Dermis microvascular lymphatic vessel endothelial cell (primary cell): ENCODE measurements at regions not wholly inside any gene's neighbourhood (a gene's known extent, or its start where the extent isn't known, plus 50 kb on each side); places are given as distances from the start of the nearest gene placed in this dataset.
A peak's percentile ranks its signal among the peaks of the same experiment; 100 is the strongest.

Experiments
- DNase-seq, 2 donors: peaks; one replicate each; pipeline versions ENCODE4 v3.0.0 to v3.0.0-alpha.2; 2010; ENCODE audit warnings: low read depth in 2 of 2

DNA sequence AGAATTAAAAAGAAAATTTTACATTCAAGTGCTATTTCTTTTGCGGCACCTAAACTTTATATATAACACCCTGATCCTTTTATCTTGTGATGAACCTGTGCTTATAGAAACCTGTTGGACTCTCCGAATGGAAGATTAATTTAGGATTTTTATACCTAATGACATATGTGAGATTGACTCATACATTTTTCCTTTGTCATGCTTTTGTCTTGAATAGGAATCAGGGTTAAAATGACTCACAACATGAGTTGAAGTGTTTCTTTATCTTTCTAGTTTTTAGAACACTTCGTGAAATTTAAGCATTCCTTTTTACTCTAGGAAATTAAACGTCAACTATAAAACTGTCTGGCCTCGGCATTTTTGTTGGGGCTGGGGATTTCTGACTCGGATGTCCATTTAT lies 378.9 kb downstream of the PCDH20 start:
- DNase-seq = no peak

DNA sequence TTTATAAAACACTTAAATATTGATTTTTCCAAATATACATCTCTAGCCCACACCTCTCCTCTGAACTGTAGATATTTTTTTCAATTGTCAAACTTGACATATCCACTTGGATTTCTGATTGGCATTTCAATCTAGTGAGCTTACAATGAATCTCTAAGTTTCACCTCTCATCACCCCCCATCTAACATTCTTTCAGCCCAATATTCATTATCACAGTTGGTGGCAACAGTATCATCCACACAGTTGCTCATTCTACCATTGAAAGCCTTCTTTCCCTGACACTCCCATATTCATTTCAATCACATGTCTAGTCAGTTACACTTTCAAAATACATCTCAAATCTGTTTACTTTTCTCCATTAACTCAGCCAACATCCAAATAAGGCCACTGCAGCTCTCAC lies 385.2 kb downstream of the PCDH20 start:
- no peak for DNase-seq

DNA sequence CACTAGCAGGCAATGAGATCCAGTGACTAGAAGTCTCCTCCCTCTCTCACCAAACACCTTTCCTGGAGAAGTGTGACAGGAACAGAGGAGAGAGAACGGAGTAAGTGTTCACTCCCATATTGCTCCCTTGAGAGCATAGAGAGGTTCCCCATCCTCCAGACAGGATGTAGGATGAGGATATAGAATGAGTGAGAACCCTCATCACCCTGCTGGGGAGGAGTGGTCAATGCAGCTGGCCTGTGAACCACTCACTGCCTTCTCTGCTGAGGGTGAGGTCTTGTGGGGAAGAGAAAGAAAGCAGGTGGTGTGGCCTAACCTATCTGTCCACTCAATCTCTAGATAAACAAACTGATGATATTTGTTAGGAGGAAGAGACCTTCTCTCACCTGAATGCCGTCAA lies 386.6 kb downstream of the PCDH20 start:
- DNase-seq = no peak

DNA sequence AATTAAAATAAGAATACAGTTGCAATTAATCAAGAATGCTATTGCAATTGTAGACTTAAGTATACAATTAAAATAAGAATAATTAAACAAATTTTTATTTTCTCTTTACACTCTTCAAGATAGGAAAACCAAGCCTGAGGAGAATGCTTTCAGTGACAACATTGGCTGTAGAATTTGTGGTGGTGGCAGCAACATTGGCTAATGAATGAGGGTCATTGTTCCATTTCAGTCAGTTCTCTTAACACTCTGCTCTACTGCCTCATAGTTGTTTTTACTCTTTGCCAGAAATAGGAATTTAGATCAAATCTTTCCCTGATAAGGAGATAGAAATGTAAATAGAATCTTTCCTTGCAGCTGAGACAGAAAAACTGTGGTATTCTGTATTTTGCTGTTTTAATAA lies 391.6 kb downstream of the PCDH20 start:
- DNase-seq = no peak

DNA sequence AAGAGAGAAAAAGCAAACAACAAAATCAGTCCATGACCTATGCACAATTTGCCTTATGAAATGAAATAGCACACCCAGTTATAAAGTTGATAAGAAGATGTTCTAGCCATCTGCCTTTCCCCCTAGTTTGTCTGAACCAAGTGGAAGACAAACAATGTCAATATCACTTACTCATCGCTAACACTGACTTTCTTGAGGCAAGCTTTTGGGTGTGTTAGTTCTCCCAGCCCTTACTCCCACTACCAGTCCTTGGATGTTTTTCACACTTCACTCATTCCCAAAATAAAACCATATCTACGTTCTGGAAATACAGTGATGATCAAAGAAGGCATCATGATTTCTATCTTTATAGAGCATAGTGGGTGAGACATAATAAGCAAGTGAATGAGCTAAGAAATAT lies 393.8 kb downstream of the PCDH20 start:
- no peak for DNase-seq

DNA sequence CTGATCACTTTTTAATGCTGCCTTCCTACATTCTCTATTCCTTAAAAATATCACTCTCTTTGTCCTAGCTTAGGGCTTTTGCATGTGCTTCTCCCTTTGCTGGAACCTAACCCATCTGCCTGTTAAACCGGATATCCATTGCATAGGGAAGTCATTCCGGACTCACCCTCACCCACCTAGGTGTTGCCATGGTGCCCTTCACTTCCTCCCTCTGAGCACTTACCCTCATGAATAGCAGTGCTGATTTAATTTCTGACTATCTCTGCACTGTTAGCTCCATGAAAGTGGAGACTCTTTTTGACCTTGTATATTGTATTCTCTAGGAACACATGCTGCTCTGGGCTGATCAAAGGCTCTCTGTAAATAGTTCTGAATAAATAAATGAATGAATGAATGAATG lies 401.9 kb downstream of the PCDH20 start:
- DNase-seq = no peak

DNA sequence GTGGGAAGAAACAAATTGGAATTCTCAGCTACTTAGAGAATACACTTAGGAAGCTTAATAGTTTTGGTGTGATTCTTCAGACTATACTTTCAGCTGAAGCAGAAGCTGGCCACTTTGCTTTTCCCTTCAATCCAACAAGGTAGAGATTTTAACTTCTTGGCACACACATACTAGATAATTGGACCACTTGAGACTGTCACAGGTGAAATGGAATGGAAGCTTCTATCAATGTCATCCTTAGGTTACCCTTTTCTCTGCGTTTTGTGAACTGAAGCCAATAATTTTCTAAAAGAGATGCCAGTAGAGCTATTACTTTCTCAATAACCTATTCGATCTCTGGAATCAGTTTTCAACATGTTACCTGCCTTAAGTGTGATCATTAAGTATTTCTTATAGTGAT lies 405.3 kb downstream of the PCDH20 start:
- DNase-seq = no peak

DNA sequence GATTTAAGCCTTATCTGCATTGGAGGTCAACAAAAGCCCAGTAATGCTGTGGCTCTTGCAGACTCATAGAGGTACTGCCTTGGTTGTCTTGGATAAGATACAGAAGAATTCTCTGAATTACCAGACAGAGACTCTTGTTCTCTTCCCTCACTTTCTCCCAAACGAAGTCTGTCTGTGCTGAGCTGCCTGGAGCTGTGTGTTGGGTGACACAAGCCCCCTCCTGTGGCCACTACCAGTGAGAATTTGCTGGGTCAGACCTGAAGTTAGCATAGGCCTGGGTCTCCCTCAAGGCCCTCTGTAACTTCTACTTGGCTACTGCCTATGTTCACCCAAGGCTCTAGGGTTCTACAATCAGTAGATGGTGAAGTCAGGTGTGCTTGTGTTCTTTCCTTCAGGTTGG lies 413.0 kb downstream of the PCDH20 start:
- DNase-seq = no peak

DNA sequence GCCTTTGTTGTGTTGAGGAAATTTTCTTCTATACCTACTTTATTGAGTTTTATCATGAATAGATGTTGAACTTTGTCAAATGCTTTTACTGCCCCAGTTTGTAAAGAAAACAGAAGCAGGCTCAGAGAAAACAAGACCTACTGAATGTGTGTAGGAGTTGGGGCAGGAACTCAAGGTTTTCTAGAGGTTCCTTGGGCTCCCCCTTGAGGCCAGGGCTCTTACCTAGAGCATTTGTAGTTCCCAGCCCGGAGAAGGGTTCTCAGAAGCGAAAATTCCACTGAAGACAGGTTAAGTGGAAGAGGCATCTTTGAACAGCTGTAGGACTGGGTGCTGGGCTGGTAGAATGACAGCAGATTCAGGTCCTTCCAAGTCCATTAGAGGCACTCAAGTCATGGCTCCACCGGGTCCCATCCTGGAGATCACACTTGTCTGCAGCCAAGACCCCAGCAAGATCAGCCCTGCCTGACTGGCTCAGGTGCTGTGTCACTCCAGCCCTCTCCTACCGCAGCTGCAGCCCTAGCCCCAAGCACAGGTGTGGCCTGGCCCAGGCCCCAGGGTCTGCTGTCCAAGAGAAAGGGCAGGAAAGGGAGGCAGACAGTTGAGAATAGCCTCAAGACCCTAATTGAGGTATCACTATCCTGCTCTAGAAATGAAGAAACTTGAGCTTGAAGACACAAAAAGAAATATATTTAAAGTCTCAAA lies 425.5 kb downstream of the PCDH20 start:
- DNase-seq = peak; percentile 1 to 14

DNA sequence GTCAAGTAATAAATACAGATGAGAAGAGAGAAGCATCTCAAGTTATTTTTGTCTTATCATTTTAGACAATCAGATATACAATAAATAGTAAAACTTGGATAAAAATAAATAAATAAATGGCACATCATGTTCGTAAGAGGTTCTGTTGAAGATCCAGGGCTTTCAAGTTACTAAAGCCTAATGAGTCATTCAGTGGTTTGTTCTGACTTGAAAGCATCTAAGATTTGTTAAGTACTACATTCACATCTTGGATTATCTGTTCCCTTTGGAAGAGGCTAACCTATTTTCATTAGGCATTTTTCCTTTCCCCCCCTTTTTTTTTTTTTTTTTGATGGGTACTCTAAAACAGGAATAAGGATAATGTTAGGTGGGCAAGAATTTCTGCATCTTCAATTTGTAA lies 429.3 kb downstream of the PCDH20 start:
- no peak for DNase-seq

DNA sequence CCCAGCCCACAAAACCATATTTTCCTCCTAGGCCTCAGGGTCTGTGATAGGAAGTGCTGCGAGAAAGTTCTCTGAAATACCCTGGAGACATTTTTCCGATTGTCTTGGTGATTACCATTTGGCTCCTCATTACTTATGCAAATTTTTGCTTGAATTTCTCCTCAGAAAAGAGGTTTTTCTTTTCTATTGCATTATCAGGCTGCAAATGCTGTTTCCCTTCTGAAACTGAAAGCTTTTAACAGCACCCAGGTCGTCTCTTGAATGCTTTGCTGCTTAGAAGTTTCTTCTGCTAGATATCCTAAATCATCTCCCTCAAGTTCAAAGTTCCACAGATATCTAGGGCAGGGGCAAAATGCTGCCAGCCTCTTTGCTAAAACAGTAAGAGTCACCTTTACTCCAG lies 434.2 kb downstream of the PCDH20 start:
- DNase-seq = no peak

DNA sequence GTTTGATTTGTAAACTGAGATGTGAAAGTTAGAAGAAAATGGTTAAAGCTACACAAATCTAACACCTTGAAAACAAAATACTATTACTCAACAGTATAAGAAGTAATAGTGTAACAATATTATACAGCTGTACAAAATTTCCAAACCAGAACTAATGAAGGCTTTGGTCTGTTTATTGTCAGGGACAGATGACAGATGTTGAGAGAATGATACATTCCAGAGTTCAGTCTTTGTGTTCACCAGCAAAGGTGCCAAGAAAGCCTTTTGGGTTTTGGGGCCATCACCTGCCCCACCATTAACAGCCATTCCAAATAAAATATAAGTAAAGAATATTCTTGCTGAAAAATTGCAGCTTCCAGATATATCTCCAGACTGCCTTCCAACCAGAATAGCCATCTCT lies 439.3 kb downstream of the PCDH20 start:
- DNase-seq = no peak

DNA sequence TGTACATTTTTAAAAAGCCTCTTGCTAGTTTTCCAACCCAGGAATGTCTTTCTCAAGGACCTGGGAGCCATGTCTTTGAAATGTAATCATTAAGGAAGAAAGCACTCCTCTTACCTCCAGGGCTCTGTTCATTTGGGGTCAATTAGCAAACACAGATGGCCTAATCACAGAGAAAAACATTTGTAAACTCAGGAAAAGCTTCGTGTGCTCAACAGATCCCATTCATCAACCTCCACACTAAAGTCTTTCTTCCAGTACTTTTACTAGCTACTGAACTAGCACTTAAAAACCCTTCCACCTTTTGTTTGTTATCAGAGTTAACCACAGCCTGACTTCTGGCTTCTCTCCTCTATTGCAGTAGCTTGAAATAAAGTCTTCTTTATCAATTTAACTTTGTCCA lies 441.4 kb downstream of the PCDH20 start:
- no peak for DNase-seq

DNA sequence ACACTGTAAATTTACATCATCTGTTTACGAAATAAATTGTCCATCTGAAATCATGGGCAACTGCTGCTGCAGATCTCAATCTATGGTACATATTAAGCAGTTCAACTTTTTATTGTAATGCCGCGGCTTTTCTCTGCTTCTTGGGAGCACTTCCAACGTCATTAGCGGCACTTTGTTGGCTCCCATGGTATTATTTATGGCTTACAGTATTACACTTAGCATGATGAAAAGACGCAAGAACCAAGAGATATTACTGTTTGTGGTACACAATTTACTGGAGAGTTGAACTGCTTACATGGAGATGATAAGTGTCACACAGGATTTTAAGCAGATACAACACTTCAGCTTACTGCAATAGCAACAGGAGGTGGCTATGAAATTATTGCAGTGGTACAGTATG lies 442.1 kb downstream of the PCDH20 start:
- DNase-seq = no peak

DNA sequence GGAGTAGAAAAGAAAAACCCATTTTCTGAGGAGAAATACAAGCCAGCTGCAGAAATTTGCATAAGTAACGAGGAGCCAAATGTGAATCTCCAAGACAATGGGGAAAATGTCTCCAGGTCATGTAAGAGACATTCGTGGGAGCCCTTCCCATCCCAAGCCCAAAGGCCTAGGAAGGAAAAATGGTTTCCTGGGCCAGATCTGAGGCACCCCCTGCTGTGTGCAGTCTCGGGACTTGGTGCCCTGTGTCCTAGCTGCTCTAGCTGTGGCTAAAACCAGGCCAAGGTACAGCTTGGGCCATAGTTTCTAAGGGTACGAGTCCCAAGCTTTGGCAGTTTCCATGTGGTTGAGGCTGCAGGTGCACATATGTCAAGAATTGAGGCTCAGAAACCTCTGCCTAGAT lies 444.9 kb downstream of the PCDH20 start:
- DNase-seq = no peak

DNA sequence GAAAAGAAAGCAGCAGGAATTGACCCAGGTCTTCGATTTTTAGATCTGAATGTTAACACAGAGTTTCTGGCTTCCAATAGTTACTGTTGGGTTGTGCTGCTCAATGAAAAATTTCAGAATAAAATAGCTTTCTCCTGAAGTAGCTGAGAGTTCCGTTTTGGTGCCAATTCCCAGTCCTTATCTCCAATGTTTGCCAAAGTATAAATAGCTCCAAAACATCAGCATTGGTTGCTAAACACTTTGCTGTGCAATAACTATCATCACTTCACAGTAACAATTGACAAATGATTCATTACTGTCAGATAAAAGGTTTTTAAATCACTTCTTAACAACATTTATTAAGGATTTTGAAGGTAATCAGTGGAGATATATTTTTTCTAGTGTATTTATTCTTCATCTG lies 446.0 kb downstream of the PCDH20 start:
- no peak for DNase-seq

DNA sequence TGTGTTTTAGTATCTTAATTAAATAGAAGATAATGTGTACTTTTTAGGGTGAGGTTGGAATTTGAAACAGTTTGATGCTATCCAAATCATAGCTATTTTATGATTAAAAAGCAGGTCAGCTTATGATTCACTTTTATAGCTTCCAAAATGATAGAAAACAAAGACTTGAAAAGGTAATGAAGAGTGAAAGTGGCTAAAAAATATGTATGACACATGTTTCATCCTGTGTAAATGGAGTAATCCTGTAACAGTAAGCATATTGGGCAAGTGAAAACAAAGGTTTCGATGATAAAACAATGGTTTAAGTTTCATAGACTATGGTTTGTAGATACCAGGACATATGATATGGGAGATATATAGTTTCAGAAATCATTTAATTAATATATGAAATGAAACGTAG lies 456.2 kb downstream of the PCDH20 start:
- DNase-seq = no peak

DNA sequence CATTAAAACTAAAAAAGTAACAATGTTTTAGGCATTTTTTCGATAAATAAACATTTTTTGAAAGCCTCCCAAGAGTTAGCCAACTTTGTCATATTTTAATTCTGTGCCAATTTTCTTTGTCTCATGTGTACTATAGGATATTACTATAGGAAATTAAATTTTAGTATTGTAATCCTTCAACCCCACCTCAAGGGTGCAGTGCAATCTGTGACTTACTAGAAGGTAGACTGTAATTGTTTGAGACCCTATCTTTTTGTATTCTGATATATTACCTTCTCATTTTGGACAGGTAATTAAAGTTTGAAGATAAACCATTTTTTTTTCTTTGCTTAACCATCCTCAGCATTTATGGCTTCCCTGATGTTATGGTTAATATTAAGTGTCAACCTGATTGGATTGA lies 457.8 kb downstream of the PCDH20 start:
- DNase-seq = no peak

DNA sequence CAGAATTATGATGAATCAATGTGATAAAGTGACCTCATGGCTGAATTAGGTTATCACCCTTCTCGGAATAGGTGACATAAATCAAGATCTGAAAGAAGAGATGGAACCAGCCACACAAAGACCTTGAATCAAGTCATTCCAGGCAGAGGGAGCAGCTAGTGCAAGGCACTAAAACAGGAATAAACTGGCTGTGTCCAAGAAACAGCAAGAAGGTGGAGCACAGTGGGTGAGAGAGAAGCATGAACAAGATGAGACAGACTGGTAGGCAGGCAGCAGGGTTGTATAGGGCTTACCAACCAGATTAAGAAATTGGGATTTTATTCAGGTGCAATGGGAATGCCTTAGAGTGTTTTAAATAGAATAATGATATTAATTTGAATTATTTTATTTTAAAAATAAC lies 470.3 kb downstream of the PCDH20 start:
- DNase-seq = no peak

DNA sequence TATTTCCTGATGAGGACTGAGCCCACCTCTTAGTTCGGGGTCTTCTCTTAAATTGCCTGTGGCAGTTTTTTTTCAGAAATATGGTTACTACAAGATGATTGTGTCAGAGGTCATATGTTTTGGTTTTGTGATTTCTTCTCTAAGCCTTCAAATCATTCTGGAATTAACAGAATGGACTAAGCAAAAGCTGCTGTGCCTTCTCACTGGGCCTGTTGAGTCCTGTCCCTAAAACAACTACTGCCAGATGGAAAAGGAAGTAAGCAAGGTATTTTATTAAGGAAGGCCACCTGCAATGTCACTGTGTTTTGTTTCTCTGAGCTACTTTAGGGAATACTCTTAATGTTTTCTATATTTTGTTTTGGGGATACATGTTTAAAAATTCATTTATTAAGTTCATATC lies 470.8 kb downstream of the PCDH20 start:
- DNase-seq = no peak

DNA sequence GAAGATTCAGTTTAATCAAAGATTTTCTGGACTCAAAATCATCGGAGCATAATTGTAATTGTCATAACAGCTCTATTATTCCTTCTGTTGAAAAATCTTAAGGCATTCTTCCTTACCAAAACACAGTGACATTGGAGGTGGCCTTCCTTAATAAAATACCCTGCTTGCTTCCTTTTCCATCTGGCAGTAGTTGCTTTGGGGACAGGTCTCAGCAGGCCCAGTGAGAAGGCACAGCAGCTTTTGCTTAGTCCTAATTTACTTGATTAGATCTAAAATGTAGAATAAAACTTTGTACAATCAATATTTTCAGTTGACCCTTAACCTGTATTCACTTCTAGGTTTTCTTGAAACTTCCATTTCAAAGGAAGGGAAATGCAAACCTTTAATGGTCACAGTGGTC lies 471.6 kb downstream of the PCDH20 start:
- DNase-seq = no peak

DNA sequence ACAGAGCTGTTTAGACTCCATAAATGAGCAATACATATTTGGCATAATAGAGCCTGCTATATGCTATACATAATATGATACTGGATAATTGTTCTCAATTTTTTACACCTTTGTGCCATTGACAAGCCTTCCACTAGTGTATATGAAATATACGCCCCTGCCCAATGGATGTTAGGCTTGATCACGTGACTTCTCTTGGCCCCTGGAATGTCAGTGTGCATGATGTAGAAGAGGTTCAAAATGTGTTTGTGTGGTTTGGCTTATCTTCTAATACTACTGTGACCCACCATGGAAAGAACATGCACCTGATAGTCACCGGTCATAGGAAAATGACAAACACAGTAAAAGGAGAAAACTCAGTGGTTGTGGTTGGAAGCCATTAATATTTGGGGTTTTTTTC lies 479.4 kb downstream of the PCDH20 start:
- DNase-seq = no peak

DNA sequence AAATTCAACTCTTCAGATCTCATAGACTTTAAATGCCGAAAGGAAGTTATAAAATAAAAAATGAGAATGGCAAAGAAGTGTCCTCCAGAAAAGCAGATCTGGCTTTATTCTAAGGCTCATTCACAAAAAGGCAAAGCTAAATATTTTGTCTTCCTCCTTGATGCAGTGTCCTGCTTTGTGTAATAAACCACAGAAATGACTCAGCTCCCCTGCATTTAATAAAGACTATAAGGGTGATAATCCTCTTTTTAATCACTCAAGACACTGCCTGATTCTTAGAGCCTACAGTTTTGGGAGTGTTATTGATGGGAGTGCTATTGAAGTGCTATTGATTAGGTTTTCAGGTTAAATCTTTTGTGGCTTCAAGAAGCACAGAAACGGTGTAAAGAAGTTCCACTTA lies 482.0 kb downstream of the PCDH20 start:
- DNase-seq = no peak

DNA sequence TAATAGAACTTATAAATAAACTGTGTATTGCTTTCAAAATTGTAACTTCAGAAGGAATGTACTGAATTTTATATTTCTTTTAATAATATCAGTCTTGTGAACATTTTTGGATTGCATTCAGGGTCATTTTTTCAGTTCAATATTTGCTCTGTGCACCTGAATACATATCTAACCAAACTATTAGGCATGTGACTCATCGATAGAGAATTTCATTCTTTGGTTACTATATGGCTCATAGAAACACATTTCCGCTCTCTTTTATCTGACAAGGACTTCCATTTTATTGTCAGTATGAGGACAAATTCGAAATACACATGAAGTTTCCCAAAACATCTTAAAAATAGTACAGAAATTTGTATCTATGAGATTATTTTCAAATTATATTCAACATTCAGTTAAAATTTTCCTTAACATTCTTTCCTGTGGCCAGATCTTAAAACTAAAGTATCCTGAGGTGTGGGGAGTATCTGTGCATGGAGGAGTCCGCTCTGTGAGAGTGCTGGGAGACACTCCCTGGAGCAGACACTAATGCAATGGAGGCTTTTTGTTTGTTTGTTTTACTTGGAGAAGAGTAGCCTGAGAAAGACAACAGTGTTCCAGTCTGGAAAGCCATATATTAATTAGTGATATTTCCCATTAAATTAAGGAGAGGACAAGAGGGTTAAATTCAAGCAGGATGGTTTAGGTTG lies 483.6 kb downstream of the PCDH20 start:
- DNase-seq = peak; percentile 18 to 43
